Aorta (tissue), 5 donors: ENCODE measurements at regions not wholly inside any gene's neighbourhood (a gene's known extent, or its start where the extent isn't known, plus 50 kb on each side); places are given as distances from the start of the nearest gene placed in this dataset.

Experiments used
- ATAC-seq: fragments of 200-7000 bp; cut with Tn5 transposase; one replicate; pipeline ENCODE4 v1.9.1; 2022; ENCODE audit warnings: moderate library complexity; ENCODE audit not compliant: low FRiP score
- DNase-seq, 2 donors: peaks; one replicate each; pipeline ENCODE4 v3.0.0-alpha.2; 2020
- H3K27ac ChIP-seq, 2 donors: one replicate each; pipeline ENCODE4 v1.5.1; 2013; ENCODE audit warnings: low read length in 2 of 2, mild to moderate bottlenecking in 2 of 2, moderate library complexity in 2 of 2, control low read depth in 1 of 2, inconsistent platforms in 1 of 2, low read depth in 1 of 2
- H3K27me3 ChIP-seq, 2 donors: one replicate each; pipeline ENCODE4 v1.6.1; 2013; ENCODE audit warnings: control low read depth in 1 of 2, low read length in 1 of 2, mild to moderate bottlenecking in 1 of 2, moderate library complexity in 1 of 2; ENCODE audit not compliant: insufficient read depth in 2 of 2, control insufficient read depth in 1 of 2
- H3K36me3 ChIP-seq, 2 donors: one replicate each; pipeline ENCODE4 v1.6.1; 2013; ENCODE audit warnings: control low read depth in 1 of 2, low read length in 1 of 2, mild to moderate bottlenecking in 1 of 2; ENCODE audit not compliant: insufficient read depth in 2 of 2, control insufficient read depth in 1 of 2
- H3K4me1 ChIP-seq, 2 donors: one replicate each; pipeline ENCODE4 v1.6.1; 2013; ENCODE audit warnings: low read length in 2 of 2, control low read depth in 1 of 2, mild to moderate bottlenecking in 1 of 2, moderate library complexity in 1 of 2; ENCODE audit not compliant: insufficient read depth in 2 of 2, control insufficient read depth in 1 of 2
- H3K4me3 ChIP-seq, 2 donors: one replicate each; pipeline ENCODE4 v1.5.1; 2013; ENCODE audit warnings: low read length in 2 of 2, control low read depth in 1 of 2, mild to moderate bottlenecking in 1 of 2
- H3K9me3 ChIP-seq: one replicate; pipeline ENCODE4 v1.6.1; 2013; ENCODE audit warnings: mild to moderate bottlenecking, low read length; ENCODE audit not compliant: control insufficient read depth
- WGBS, 2 donors: extraction: QIAGEN DNeasy Blood & Tissue Kit; methylation state at CpG; one replicate each; pipeline ENCODE4 v1.1.7; 2013; 5-methylcytosine and 5-hydroxymethylcytosine counted together
- intact Hi-C, 2 donors: fragments of 100-400 bp; cut with DNase I; formaldehyde crosslinking; loops; one replicate each; pipeline versions ENCODE4 v1.14.2 to v1.15.0; 2022
- donor health status: healthy with polysubstance abuse.
- donor health status: Bipolar disorder and iron deficiency.
- donor health status: DM: no; HTN: no; CAD: no.
- donor health status: DM: no; HTN: no; CAD: no.
- donor health status: DM: yes; HTN: yes; CAD: no.

GRCh38 chrX:98490670-98491069 is 1607.0 kb downstream of the RPA4 start:
- DNase-seq (no peak), ATAC-seq (no peak)
- intact Hi-C loops: no loop called here
- Histone ChIP-seq H3K27me3 (no peaks in the 10 kb centered on the region), H3K36me3 (no peaks in the 10 kb centered on the region), H3K9me3 (no peaks in the 10 kb centered on the region), H3K4me3 (no peak overlapping the region), H3K27ac (no peak overlapping the region), H3K4me1 (no peaks in the 10 kb centered on the region)
- 35 to 52% methylated on average over 1 of the region's 1 CpG for WGBS, 2 donors

GRCh38 chrX:98501426-98501825 is 1617.7 kb downstream of the RPA4 start:
- no peak for ATAC-seq
- Histone ChIP-seq H3K4me3 (no peak overlapping the region), H3K4me1 (no peaks in the 10 kb centered on the region), H3K36me3 (no peaks in the 10 kb centered on the region), H3K27me3 (no peaks in the 10 kb centered on the region), H3K27ac (no peak overlapping the region), H3K9me3 (no peaks in the 10 kb centered on the region)
- no peak for DNase-seq
- intact Hi-C loops: no loop called here
- WGBS, 2 donors: 11 to 14% methylated on average over 2 of the region's 2 CpGs

GRCh38 chrX:98506907-98507306 is 1623.2 kb downstream of the RPA4 start:
- Histone ChIP-seq H3K27ac (no peak overlapping the region), H3K27me3 (no peaks in the 10 kb centered on the region), H3K36me3 (no peaks in the 10 kb centered on the region), H3K9me3 (no peaks in the 10 kb centered on the region), H3K4me1 (no peaks in the 10 kb centered on the region), H3K4me3 (no peak overlapping the region)
- intact Hi-C loops: no loop called here
- 69 to 85% methylated on average over 1 of the region's 1 CpG for WGBS, 2 donors
- no peak for DNase-seq
- no peak for ATAC-seq

- H3K4me1 ChIP-seq: no peaks in the 10 kb centered on the region
- DNase-seq: no peak
- no peak overlapping the region for H3K4me3 ChIP-seq
- intact Hi-C loops: no loop called here
- no peaks in the 10 kb centered on the region for H3K27me3 ChIP-seq
- H3K9me3 ChIP-seq: no peaks in the 10 kb centered on the region
- H3K27ac ChIP-seq: no peak overlapping the region
- no peak for ATAC-seq
- no peaks in the 10 kb centered on the region for H3K36me3 ChIP-seq
Observed at GRCh38 chrX:98514032-98514431, 1630.3 kb downstream of the RPA4 start.

GRCh38 chrX:98516120-98516519 is 1632.4 kb downstream of the RPA4 start:
- no peak for ATAC-seq
- H3K4me3 ChIP-seq: no peak overlapping the region
- H3K4me1 ChIP-seq: no peaks in the 10 kb centered on the region
- H3K27me3 ChIP-seq: no peaks in the 10 kb centered on the region
- DNase-seq: no peak
- WGBS, 2 donors: 93 to 96% methylated on average over 1 of the region's 1 CpG
- intact Hi-C loops: no loop called here
- no peaks in the 10 kb centered on the region for H3K9me3 ChIP-seq
- H3K27ac ChIP-seq: no peak overlapping the region
- no peaks in the 10 kb centered on the region for H3K36me3 ChIP-seq

- no peaks in the 10 kb centered on the region for H3K4me1 ChIP-seq
- no peaks in the 10 kb centered on the region for H3K9me3 ChIP-seq
- no peak overlapping the region for H3K27ac ChIP-seq
- no peak for DNase-seq
- no peak for ATAC-seq
- no peaks in the 10 kb centered on the region for H3K27me3 ChIP-seq
- no peaks in the 10 kb centered on the region for H3K36me3 ChIP-seq
- no peak overlapping the region for H3K4me3 ChIP-seq
- intact Hi-C loops: no loop called here
- 78 to 89% methylated on average over 3 of the region's 3 CpGs for WGBS, 2 donors
Observed at GRCh38 chrX:98523026-98523425, 1639.3 kb downstream of the RPA4 start.

- DNase-seq (no peak), ATAC-seq (no peak)
- 65 to 92% methylated on average over 3 of the region's 3 CpGs for WGBS, 2 donors
- H3K36me3 ChIP-seq: no peaks in the 10 kb centered on the region
- H3K4me3 ChIP-seq: no peak overlapping the region
- intact Hi-C loops: no loop called here
- no peak overlapping the region for H3K27ac ChIP-seq
- no peaks in the 10 kb centered on the region for H3K27me3 ChIP-seq
- H3K9me3 ChIP-seq: no peaks in the 10 kb centered on the region
- no peaks in the 10 kb centered on the region for H3K4me1 ChIP-seq
Observed at GRCh38 chrX:98523521-98523920, 1639.8 kb downstream of the RPA4 start.

GRCh38 chrX:98548519-98548918 is 1664.8 kb downstream of the RPA4 start:
- no peaks in the 10 kb centered on the region for H3K9me3 ChIP-seq
- 39 to 59% methylated on average over 2 of the region's 2 CpGs for WGBS, 2 donors
- DNase-seq: no peak
- no peak overlapping the region for H3K4me3 ChIP-seq
- no peaks in the 10 kb centered on the region for H3K27me3 ChIP-seq
- H3K27ac ChIP-seq: no peak overlapping the region
- no peaks in the 10 kb centered on the region for H3K36me3 ChIP-seq
- no peaks in the 10 kb centered on the region for H3K4me1 ChIP-seq
- intact Hi-C loops: no loop called here
- ATAC-seq: no peak

GRCh38 chrX:98568795-98569194 is 1685.1 kb downstream of the RPA4 start:
- Histone ChIP-seq H3K4me3 (no peak overlapping the region), H3K27ac (no peak overlapping the region), H3K4me1 (no peaks in the 10 kb centered on the region), H3K36me3 (no peaks in the 10 kb centered on the region), H3K27me3 (no peaks in the 10 kb centered on the region), H3K9me3 (no peaks in the 10 kb centered on the region)
- ATAC-seq (no peak), DNase-seq (no peak)
- WGBS, 2 donors: 44 to 77% methylated on average over 2 of the region's 2 CpGs
- intact Hi-C loops: no loop called here
